ENCODE measurements at regions not wholly inside any gene's neighbourhood (a gene's known extent, or its start where the extent isn't known, plus 50 kb on each side); places are given as distances from the start of the nearest gene placed in this dataset.

- H3K27me3 ChIP-seq (ENCODE audit: insufficient read depth) = no peaks in the 10 kb centered on the region
- ChIA-PET CTCF (interaction anchor here (1.5 to 2.0 kb wide), 2 partner anchors 9 to 560 kb away, joined by 3 to 6 read pairs; no protein-coding TSS in a partner anchor), POLR2A (no interaction called here)
These were observed 153.0 kb downstream of the HMHB1 start for GRCh38 chr5:143964919-143965318.

DNA sequence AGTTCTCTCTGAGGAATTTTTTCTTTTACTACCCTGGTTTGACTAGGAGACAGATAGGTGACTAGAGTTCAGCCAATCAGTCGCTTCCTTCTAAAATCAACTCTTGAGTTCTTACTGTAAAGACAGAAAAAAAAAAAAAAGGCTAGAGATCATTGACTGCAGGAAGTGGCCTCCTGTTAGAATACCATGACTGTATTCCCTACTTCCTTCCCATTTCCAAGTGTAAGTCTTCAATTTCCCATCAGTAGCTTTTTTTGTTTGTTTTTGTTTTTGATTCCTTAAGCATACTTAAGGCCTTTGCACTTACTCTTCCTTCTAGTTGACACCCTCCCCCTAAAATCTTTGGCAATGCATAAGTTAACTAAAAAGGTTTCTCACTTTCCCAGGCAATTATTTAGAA, 154.3 kb downstream of the HMHB1 start:
- no peak overlapping the region for H3K27ac ChIP-seq (ENCODE audit: low read depth in 2 of 2, low read length in 1 of 2)
- TF ChIP-seq EZH2phosphoT487 (IDR thresholded peaks at IDR 0.05; ENCODE audit: borderline replicate concordance, low read depth) = no peak
- no peak for TF ChIP-seq RFX5 (IDR thresholded peaks at IDR 0.05; ENCODE audit: low read length)
- no peak for TF ChIP-seq RAD21 (IDR thresholded peaks at IDR 0.05; ENCODE audit: low read length)
- TF ChIP-seq GATA2 (CRISPR knock-in tag; IDR thresholded peaks at IDR 0.05) = no peak
- TF ChIP-seq, protein P1, sequence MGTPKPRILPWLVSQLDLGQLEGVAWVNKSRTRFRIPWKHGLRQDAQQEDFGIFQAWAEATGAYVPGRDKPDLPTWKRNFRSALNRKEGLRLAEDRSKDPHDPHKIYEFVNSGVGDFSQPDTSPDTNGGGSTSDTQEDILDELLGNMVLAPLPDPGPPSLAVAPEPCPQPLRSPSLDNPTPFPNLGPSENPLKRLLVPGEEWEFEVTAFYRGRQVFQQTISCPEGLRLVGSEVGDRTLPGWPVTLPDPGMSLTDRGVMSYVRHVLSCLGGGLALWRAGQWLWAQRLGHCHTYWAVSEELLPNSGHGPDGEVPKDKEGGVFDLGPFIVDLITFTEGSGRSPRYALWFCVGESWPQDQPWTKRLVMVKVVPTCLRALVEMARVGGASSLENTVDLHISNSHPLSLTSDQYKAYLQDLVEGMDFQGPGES (IDR thresholded peaks at IDR 0.05; ENCODE audit: low read depth, low read length) = no peak
- no peak for TF ChIP-seq TCF12 (IDR thresholded peaks at IDR 0.05)
- TF ChIP-seq SMC3 (IDR thresholded peaks at IDR 0.05; ENCODE audit: low read depth, low read length) = no peak
- TF ChIP-seq ELF1 (IDR thresholded peaks at IDR 0.05) = no peak
- TF ChIP-seq, protein P2, sequence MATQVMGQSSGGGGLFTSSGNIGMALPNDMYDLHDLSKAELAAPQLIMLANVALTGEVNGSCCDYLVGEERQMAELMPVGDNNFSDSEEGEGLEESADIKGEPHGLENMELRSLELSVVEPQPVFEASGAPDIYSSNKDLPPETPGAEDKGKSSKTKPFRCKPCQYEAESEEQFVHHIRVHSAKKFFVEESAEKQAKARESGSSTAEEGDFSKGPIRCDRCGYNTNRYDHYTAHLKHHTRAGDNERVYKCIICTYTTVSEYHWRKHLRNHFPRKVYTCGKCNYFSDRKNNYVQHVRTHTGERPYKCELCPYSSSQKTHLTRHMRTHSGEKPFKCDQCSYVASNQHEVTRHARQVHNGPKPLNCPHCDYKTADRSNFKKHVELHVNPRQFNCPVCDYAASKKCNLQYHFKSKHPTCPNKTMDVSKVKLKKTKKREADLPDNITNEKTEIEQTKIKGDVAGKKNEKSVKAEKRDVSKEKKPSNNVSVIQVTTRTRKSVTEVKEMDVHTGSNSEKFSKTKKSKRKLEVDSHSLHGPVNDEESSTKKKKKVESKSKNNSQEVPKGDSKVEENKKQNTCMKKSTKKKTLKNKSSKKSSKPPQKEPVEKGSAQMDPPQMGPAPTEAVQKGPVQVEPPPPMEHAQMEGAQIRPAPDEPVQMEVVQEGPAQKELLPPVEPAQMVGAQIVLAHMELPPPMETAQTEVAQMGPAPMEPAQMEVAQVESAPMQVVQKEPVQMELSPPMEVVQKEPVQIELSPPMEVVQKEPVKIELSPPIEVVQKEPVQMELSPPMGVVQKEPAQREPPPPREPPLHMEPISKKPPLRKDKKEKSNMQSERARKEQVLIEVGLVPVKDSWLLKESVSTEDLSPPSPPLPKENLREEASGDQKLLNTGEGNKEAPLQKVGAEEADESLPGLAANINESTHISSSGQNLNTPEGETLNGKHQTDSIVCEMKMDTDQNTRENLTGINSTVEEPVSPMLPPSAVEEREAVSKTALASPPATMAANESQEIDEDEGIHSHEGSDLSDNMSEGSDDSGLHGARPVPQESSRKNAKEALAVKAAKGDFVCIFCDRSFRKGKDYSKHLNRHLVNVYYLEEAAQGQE (IDR thresholded peaks at IDR 0.05; ENCODE audit: low read depth, low read length) = no peak
- TF ChIP-seq, protein P3, sequence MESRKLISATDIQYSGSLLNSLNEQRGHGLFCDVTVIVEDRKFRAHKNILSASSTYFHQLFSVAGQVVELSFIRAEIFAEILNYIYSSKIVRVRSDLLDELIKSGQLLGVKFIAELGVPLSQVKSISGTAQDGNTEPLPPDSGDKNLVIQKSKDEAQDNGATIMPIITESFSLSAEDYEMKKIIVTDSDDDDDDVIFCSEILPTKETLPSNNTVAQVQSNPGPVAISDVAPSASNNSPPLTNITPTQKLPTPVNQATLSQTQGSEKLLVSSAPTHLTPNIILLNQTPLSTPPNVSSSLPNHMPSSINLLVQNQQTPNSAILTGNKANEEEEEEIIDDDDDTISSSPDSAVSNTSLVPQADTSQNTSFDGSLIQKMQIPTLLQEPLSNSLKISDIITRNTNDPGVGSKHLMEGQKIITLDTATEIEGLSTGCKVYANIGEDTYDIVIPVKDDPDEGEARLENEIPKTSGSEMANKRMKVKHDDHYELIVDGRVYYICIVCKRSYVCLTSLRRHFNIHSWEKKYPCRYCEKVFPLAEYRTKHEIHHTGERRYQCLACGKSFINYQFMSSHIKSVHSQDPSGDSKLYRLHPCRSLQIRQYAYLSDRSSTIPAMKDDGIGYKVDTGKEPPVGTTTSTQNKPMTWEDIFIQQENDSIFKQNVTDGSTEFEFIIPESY (IDR thresholded peaks at IDR 0.05; ENCODE audit: borderline replicate concordance, low read depth) = no peak
- TF ChIP-seq RCOR1 (IDR thresholded peaks at IDR 0.05; ENCODE audit: low read length) = no peak
- TF ChIP-seq FOXJ3 (CRISPR knock-in tag; IDR thresholded peaks at IDR 0.05) = no peak
- TF ChIP-seq FOSL2 (IDR thresholded peaks at IDR 0.05; ENCODE audit: borderline replicate concordance, low read depth) = no peak
- TF ChIP-seq GABPA (IDR thresholded peaks at IDR 0.05; ENCODE audit: low read depth) = no peak
- no peak for TF ChIP-seq YY1 (IDR thresholded peaks at IDR 0.05; ENCODE audit: low read depth)
- no peak for TF ChIP-seq USF1 (IDR thresholded peaks at IDR 0.05; ENCODE audit: borderline replicate concordance, low read depth)
- no peak for TF ChIP-seq EP300 (IDR thresholded peaks at IDR 0.05; ENCODE audit: borderline replicate concordance in 1 of 2, low read depth in 1 of 2, low read length in 1 of 2)
- TF ChIP-seq TEAD4 (IDR thresholded peaks at IDR 0.05; ENCODE audit: borderline replicate concordance, insufficient read depth) = no peak
- TF ChIP-seq, protein P4, sequence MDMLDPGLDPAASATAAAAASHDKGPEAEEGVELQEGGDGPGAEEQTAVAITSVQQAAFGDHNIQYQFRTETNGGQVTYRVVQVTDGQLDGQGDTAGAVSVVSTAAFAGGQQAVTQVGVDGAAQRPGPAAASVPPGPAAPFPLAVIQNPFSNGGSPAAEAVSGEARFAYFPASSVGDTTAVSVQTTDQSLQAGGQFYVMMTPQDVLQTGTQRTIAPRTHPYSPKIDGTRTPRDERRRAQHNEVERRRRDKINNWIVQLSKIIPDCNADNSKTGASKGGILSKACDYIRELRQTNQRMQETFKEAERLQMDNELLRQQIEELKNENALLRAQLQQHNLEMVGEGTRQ (IDR thresholded peaks at IDR 0.05; ENCODE audit: borderline replicate concordance, low read depth, low read length) = no peak
- peaks cover 5% of the 10 kb centered on the region for H3F3A ChIP-seq (replicated peaks; ENCODE audit: insufficient read depth)
- H3K36me3 ChIP-seq (replicated peaks in 1 of 2; ENCODE audit: control insufficient read depth in 1 of 2, insufficient read depth in 2 of 2, low read length in 1 of 2) = no peaks in the 10 kb centered on the region
- no peak overlapping the region for H2AFZ ChIP-seq (ENCODE audit: low read depth)
- H3K79me2 ChIP-seq (ENCODE audit: insufficient read depth) = no peaks in the 10 kb centered on the region
- peaks cover 0 to 5% of the 10 kb centered on the region in 2 experiments; a peak in 2 of 4 replicates for H3K4me1 ChIP-seq (ENCODE audit: control insufficient read depth in 1 of 2, insufficient read depth in 2 of 2, low read depth in 1 of 2, low read length in 1 of 2)
- H4K20me1 ChIP-seq (ENCODE audit: insufficient read depth) = no peaks in the 10 kb centered on the region
- no peaks in the 10 kb centered on the region for H3K9me3 ChIP-seq
- H3K9ac ChIP-seq = no peak overlapping the region
- ChIA-PET POLR2A (no interaction called here), CTCF (interaction anchor here (0.9 to 1.5 kb wide), 2 partner anchors 23 to 562 kb away, joined by 3 read pairs; no protein-coding TSS in a partner anchor)
- no peak for DNase-seq
- no peaks in the 10 kb centered on the region for H3K27me3 ChIP-seq (ENCODE audit: insufficient read depth)
- no peak overlapping the region for H3K4me2 ChIP-seq
- H3K4me3 ChIP-seq (ENCODE audit: low read depth in 2 of 2, low read length in 1 of 2) = no peak overlapping the region
- H3K9me2 ChIP-seq = no peaks in the 10 kb centered on the region
- WGBS (ENCODE audit: low lambda C conversion rate) = 100% methylated on average over 1 of the region's 1 CpG

More at GRCh38 chr5:143964919-143965318, 153.0 kb downstream of the HMHB1 start:
- WGBS (ENCODE audit: low lambda C conversion rate) = 87% methylated on average over 3 of the region's 3 CpGs
- no peak for DNase-seq
- TF ChIP-seq RCOR1 (IDR thresholded peaks at IDR 0.05; ENCODE audit: low read length) = no peak
- no peak overlapping the region for H3K27ac ChIP-seq (ENCODE audit: low read depth in 2 of 2, low read length in 1 of 2)
- no peaks in the 10 kb centered on the region for H3K9me2 ChIP-seq
- peaks cover 2% of the 10 kb centered on the region for H3F3A ChIP-seq (replicated peaks; ENCODE audit: insufficient read depth)
- H3K4me2 ChIP-seq = no peak overlapping the region
- H4K20me1 ChIP-seq (ENCODE audit: insufficient read depth) = no peaks in the 10 kb centered on the region
- H3K4me3 ChIP-seq (ENCODE audit: low read depth in 2 of 2, low read length in 1 of 2) = no peak overlapping the region
- H3K4me1 ChIP-seq (ENCODE audit: control insufficient read depth in 1 of 2, insufficient read depth in 2 of 2, low read depth in 1 of 2, low read length in 1 of 2) = peaks cover 0 to 5% of the 10 kb centered on the region in 2 experiments; a peak in 2 of 4 replicates
- H3K9ac ChIP-seq = no peak overlapping the region
- no peak overlapping the region for H2AFZ ChIP-seq (ENCODE audit: low read depth)
- no peaks in the 10 kb centered on the region for H3K36me3 ChIP-seq (replicated peaks in 1 of 2; ENCODE audit: control insufficient read depth in 1 of 2, insufficient read depth in 2 of 2, low read length in 1 of 2)
- no peaks in the 10 kb centered on the region for H3K79me2 ChIP-seq (ENCODE audit: insufficient read depth)
- no peaks in the 10 kb centered on the region for H3K9me3 ChIP-seq
